HG02798 (cell line): ENCODE measurements at regions not wholly inside any gene's neighbourhood (a gene's known extent, or its start where the extent isn't known, plus 50 kb on each side); places are given as distances from the start of the nearest gene placed in this dataset.

Experiments
- ATAC-seq: cut with Tn5 transposase; IDR thresholded peaks from one replicate; pipeline ENCODE4 v1.9.1; 2021; ENCODE audit warnings: mild to moderate bottlenecking; ENCODE audit not compliant: unreplicated experiment, poor library complexity

DNA sequence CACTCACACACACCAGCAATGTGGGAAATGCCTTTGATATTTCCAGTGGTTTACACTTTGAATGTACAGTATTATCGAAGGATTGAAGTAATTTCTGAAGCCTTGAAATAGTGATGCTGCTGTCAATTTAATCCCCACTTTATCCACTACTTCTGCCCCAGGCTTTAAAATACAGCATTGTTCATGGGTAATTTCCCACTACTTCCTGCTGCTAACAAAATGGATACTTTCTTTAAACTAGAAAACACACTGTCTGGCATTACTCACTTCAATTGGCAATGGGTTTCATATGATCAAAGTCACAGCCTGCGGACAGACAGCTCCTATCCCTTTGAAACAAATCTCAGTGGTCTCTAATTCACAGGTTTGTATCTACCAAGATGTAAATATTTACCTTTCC lies 292.2 kb downstream of the CDH11 start:
- no peak for ATAC-seq

- no peak for ATAC-seq
Measured at GRCh38 chr16:64826374-64826773, 295.5 kb downstream of the CDH11 start.

GRCh38 chr16:64823481-64824075 lies 298.3 kb downstream of the CDH11 start:
- no peak for ATAC-seq

DNA sequence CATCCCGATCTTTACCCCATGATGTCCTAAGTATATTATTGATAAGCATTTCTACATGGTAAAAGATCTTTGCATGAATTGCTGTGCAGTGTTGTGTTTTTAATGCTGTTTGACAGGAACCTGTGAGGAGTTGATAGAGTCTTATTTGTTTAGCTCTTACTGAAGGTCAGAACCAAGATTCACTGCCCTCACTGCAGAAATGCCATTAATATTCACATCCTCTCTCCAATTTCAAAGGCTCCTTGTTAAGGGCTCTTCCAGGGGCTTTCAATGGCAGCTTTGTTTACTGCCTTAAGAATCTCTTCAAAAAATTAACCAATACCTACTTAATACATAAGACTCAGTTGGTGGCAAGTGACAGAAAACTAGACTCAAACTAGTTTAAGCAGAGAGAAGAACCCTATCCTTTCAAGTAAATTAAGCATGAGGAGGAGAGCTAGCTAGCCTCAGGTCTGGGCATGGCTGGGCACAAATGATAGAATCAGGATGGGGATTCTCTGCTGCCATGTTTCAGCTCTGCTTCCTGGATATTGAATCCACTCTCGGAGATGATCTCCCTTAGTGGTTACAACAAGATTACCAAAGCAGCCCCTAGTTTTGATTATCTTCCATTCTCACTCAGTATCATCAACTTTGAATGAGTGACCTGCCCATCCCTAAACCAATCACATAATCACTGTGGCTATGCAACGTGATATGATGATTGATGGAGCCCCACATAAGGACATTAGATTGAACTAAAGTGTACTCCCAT lies 311.8 kb downstream of the CDH11 start:
- ATAC-seq: no peak

- no peak for ATAC-seq
Measured at GRCh38 chr16:64808474-64808873, 313.4 kb downstream of the CDH11 start.

GRCh38 chr16:64791756-64792155 lies 330.1 kb downstream of the CDH11 start:
- no peak for ATAC-seq

GRCh38 chr16:64784635-64785034 lies 337.2 kb downstream of the CDH11 start:
- no peak for ATAC-seq

DNA sequence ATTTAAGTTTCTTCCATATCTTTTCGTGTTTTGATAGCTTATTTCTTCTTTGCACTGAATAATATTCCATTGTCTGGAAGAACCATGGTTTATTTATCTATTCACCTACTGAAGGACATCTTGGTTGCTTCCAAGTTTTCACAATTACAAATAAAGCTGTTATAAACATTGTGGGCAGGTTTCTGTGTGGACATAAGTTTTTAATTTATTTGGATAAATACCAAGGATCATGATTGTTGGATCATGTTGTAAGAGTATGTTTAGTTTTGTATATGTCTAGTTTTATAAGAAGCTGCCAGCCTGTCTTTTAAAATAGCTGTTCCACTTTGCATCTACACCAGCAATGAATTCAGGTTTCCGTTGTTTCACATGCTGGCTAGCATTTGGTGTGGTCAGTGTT lies 339.4 kb downstream of the CDH11 start:
- no peak for ATAC-seq

- ATAC-seq: no peak
Measured at GRCh38 chr16:64780445-64780844, 341.4 kb downstream of the CDH11 start.

DNA sequence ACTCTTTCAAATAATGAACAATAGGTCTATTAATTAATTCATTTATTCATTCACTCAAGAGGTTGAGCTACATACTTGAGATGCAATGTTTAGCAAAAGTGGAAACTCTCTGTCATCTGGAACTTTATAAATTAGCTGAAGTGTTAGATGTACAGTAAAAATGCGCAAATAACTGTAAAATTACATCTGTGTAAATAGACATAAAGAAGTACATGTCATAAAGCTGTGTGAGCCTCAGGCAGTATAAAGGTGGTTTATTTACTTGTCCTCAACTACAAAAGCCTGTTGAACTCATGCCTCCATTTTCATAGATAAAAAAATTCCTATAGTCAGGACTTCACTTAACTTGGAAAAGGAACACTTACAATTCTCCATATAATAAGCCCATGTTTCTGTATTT lies 343.1 kb downstream of the CDH11 start:
- no peak for ATAC-seq

DNA sequence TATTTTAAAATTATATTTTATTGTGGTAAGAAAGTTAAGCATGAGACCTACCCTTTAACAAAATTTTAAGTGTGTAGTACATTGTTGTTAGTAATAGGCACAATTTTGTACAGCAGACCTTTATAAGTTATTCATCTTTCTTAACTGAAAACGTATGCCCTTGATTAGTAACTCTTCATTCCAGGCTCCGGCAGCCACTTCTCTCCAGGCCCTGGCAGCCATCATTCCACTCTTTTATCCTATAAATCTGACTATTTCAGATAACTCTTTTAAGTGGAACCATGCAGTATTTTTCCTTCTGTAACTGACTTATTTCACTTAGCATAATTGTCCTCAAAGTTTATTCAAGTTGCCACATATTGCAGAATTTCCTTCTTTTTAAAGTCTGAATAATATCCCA lies 348.2 kb downstream of the CDH11 start:
- no peak for ATAC-seq

DNA sequence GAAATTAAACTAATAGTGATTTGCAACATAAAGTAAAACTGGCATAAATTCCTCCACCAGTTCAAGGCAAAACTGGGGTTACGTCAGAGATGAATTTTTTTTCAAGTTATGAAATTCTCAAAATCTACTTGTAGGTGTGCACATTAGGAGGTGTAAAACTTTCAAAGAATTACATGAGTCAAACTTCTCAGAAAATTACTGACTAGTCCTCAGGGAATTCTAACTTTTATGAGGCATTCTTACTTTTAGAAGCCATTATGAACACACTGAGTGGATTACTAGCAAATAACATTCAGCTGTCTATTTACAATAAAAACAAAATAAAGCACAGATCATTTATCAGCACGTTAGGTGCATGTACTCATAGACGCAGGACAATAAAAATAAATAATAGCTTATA lies 348.7 kb downstream of the CDH11 start:
- no peak for ATAC-seq

- ATAC-seq: no peak
Measured at GRCh38 chr16:64771273-64771672, 350.6 kb downstream of the CDH11 start.

DNA sequence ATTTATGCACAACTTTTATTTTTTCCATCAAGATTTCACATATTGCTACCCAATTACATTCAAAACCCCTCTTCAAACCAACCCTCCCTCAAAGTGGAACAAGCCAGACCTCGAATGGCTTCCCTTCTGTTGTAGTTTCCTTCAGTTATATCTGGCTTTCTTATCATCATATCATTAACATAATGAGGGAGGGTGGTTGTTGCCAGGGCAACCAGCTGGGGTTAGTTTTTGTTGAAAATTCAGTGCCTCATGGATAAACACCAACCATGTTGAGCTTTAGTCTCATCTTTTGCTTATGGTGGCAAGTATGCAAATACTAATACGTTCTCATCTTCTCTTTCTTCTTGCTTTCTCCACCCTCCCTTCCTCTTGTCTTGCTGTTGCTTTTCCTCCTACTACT lies 359.7 kb downstream of the CDH11 start:
- ATAC-seq: no peak

DNA sequence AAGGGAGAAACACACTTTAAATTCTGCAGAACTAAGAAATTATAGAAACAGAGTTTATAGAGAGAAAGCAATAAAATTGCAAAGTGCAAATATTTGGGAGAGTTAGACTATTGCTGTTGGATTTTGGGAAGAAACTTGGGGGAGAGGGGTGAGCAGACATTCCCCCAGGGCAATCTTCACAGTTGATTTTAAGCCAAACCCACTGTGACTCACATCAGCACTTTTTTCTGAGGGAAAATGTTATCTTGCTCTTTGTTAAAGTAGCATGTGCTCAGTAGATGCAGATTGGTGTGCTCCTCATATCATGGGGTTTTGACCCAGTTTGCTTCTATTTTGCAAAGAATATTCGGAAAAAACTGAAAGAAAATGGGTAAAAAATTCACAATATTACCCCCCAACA lies 367.6 kb downstream of the CDH11 start:
- no peak for ATAC-seq

DNA sequence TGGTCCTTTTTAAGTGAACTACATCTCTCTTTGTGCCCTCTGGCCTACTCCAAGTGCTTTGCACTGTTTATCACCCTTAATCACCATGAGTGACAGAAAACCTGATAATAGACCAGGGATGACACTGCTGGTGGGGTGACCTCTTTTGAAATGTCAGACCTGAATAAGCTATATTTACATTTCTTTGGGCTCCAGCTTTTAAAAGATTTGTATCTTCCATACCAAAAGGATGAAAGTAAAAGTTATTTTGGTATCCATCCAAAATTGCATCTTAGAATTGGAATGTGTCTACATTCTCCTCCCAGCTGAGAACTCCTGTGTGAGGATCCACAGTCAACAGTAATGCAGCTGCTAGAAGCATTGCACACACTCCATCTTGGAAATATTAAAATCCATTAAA lies 370.0 kb downstream of the CDH11 start:
- no peak for ATAC-seq

DNA sequence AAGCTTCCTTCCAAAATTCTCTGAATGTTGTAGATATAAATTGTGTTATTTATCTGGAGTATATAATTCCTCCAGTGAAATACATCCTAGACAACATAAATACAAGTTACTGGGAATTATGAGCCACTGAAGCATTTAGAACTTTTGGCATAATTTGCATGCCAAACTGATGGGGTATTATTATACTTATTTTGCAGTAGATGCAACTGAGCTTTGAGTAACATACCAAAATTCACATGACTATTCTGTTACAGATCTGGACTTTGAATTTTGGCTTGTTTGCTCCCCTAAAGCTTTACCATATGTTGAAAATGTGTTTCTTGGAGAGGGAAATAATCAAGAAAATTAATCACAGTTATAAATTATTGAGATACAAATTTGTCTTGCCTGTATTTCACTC lies 372.5 kb downstream of the CDH11 start:
- no peak for ATAC-seq

GRCh38 chr16:64745258-64745930 lies 376.5 kb downstream of the CDH11 start:
- ATAC-seq: no peak

- no peak for ATAC-seq
Measured at GRCh38 chr16:64742455-64743223, 379.2 kb downstream of the CDH11 start.

GRCh38 chr16:64740261-64740660 lies 381.6 kb downstream of the CDH11 start:
- ATAC-seq: no peak
